SK-N-SH (cell line): ENCODE measurements at regions not wholly inside any gene's neighbourhood (a gene's known extent, or its start where the extent isn't known, plus 50 kb on each side); places are given as distances from the start of the nearest gene placed in this dataset.

Experiments
- CHD2 ChIP-seq: fragments of 150-350 bp; IDR thresholded peaks from 2 replicates; pipeline ENCODE4 v1.6.1; 2018; ENCODE audit warnings: low read length; ENCODE audit not compliant: partially characterized antibody
- CTCF ChIP-seq: fragments of 200-600 bp; sonication (generic); IDR thresholded peaks from 2 replicates; pipeline ENCODE4 v1.6.1; 2017; ENCODE audit warnings: antibody characterized with exemption, mild to moderate bottlenecking, moderate library complexity
- EP300 ChIP-seq, 2 experiments: IDR thresholded peaks; 2 replicates each; pipeline versions ENCODE4 v1.4.0 to v1.6.1; 2012; ENCODE audit warnings: borderline replicate concordance in 1 of 2, low read depth in 1 of 2, low read length in 1 of 2
- IRF3 ChIP-seq: fragments of 150-350 bp; IDR thresholded peaks from 2 replicates; pipeline ENCODE4 v1.6.1; 2016; ENCODE audit warnings: mild to moderate bottlenecking, low read depth, low read length
- JUND ChIP-seq: IDR thresholded peaks from 2 replicates; pipeline ENCODE4 v1.4.0; 2012
- MAX ChIP-seq: IDR thresholded peaks from 2 replicates; pipeline ENCODE4 v1.4.0; 2012; ENCODE audit warnings: low read depth
- MEF2A ChIP-seq: IDR thresholded peaks from 2 replicates; pipeline ENCODE4 v1.4.0; 2012; ENCODE audit warnings: low read depth, borderline replicate concordance
- PBX3 ChIP-seq: IDR thresholded peaks from 2 replicates; pipeline ENCODE4; 2012
- POLR2AphosphoS5 ChIP-seq: IDR thresholded peaks from 2 replicates; pipeline ENCODE4 v1.6.1; 2012; ENCODE audit warnings: low read depth, low read length
- RAD21 ChIP-seq: IDR thresholded peaks from 2 replicates; pipeline ENCODE4 v1.6.1; 2012; ENCODE audit warnings: mild to moderate bottlenecking, low read length
- USF2 ChIP-seq: fragments of 150-350 bp; IDR thresholded peaks from 2 replicates; pipeline ENCODE4 v1.6.1; 2017; ENCODE audit warnings: antibody characterized with exemption, low read length, low read depth, borderline replicate concordance

- TF ChIP-seq RAD21 (no peak), CTCF (no peak), JUND (no peak), MEF2A (no peak), POLR2AphosphoS5 (no peak), IRF3 (no peak), CHD2 (no peak), PBX3 (no peak), USF2 (no peak), EP300 (IDR thresholded peaks at IDR 0.05; ENCODE audit: borderline replicate concordance in 1 of 2, low read depth in 1 of 2, low read length in 1 of 2) (no peak), MAX (no peak)
Observed at GRCh38 chr11:69928975-69929374, 109.8 kb upstream of the FGF3 start.
